GM18505 (cell line): ENCODE measurements at regions not wholly inside any gene's neighbourhood (a gene's known extent, or its start where the extent isn't known, plus 50 kb on each side); places are given as distances from the start of the nearest gene placed in this dataset.
"Not testable (repeated sequence)": the region's sequence is repeated elsewhere in the genome, so short reads cannot be mapped to it uniquely, and the experiment has no call there.

Experiments used
- ATAC-seq: cut with Tn5 transposase; IDR thresholded peaks from one replicate; pipeline ENCODE4 v1.9.1; 2021; ENCODE audit not compliant: unreplicated experiment
- POLR2A ChIP-seq: IDR thresholded peaks from 4 replicates; pipeline ENCODE4 v1.6.1; 2011; ENCODE audit warnings: borderline replicate concordance; ENCODE audit not compliant: insufficient read depth, insufficient read length; ENCODE audit errors: extremely low read depth

DNA sequence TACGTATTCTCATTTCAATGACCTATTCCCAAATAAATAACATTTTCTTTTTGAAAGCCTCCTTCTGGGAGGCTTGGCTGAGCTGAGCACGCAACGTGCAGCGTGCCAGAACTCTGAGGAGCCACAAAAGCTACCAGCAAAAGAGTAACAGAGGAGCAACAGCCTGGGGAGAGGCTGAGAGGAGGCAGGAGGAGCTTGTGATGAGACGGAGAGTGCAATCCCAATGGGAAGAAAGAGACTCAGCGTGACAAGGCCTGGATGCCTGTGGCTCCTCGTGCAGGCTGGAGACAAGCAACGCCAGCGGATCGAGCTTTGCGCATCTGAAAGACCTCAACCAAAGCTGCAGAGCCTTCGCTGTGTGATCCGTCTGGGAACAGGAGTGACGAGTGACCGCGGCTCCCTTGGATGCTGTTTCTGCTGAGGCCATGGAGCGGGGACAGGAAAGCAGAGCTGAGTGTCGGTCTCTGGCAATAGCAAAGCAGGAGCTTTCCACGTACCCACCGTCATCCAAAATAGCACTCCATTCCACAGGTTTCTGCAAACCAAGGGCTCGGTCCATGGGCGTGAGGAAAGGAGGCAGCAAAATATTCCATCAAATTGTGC, 171.7 kb upstream of the PFKP start:
- no peak for TF ChIP-seq POLR2A
- no peak for ATAC-seq

DNA sequence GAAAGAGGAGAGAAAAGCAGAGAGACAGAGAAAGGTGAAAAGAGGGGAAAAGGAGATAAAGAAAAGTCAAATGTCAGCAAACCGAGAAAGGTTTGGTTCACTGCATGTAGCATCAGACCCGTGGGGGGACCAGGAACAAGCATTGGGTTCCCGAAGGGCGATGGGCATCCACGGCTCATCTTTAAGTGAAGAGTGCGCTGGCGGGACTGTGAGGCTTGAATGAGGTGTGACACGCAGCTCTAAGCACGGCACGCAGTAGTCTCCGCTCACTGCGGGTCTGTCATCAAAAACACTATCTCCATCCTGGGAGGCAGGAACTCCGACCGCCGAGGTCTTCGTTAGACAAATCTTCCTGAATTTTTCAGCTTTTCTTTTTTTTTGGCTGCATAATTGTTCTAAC, 173.4 kb upstream of the PFKP start:
- no peak for ATAC-seq

DNA sequence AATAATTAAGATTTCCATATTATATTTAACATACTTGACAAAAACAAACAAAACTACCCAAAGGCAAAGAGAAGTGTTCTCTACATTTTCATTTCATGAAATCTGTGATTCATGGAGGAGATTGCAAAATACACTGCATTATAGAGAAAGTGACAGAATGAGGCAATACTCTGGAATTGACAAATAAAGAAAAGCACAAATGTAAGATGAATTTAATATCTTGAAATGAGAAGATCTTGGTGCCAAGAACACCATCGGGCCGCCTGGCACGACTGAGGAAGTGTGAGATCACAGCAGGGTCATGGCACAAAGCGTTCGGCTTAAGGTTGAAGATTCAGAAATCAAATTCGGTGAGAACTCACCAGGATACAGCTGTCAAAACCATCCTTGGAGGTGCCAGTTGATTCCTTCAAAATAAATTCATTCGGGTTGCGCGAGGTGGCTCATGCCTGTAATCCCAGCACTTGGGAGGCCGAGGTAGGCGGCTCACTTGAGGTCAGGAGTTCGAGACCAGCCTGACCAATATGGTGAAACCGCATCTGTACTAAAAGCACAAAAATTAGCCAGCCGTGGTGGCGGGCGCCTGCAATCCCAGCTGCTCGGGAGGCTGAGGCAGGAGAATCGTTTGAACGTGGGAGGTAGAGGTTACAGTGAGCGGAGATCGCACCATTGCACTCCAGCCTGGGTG, 174.0 kb upstream of the PFKP start:
- TF ChIP-seq POLR2A, result no peak
- no peak for ATAC-seq

More for the DNA sequence above, 173.4 kb upstream of the PFKP start:
- TF ChIP-seq POLR2A, result no peak

DNA sequence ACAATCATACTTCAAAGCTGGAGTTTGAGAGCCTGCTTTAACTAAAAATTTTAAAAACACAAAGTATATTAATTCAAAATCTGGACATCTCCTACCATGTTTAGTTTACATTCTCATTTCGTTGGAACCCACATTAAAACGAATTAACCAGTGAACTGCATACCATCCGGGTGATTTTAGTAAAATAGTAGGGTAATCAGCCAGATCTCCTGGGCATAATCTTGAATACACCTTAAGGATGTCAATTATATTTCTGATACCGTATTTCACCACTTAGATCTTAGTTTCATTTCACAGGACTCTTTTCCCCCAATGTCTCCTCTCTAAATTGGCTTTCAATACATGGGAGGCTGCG, 175.6 kb upstream of the PFKP start:
- no peak for ATAC-seq
- TF ChIP-seq POLR2A, result no peak

DNA sequence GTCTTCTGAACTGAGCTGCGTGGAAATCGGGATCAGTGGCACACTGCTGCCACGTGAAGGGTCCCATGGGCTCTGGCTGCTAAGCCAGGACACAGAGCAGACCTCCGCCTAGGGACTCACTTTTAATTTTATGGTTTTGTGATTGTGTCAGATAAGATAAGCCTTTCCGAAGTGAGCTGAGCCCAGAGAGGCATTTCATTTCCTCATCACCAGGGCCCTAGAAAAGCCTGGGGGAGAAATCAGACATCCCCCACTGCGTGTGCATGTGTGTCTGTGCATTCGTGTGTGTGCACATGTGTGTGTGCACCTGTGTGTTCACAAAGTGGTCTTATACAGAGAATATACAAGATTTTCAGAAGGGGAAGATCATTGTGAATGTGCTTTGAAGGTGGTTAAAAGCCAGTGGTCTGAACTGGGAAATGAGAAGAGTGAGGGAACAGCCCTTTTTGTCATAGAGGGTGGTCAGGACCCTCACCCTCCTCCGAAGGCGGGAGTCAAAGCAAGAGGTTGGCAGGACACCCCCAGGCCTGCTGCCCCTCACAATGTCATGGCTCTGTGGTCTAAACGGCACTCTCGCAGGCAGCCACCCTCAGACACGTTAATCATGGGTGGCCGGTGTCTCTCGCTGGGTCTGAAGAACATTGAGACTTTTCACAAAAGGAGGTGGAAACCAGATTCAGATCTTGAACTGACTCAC, 176.1 kb upstream of the PFKP start:
- TF ChIP-seq POLR2A, result no peak
- no peak for ATAC-seq

DNA sequence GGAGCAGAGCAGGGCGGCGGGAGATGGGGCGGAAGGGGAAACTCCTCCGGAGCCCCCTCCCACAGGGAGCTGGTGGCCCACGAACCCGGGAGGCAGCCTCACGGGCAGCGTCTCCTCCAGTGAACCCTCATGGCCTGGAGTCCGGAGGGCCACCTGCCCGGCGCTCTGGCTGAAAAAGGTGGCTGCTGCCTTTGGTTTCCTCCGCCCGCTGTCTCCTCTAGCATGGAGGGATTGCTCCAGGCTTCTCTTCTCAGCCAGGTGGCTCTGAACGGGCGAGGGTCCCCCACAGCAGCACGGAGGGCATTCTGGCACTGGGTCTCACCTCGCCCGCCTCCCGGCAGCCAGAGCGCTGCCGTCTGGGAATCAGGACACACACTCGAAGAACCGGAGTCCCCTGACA, 177.3 kb upstream of the PFKP start:
- ATAC-seq, result no peak
- TF ChIP-seq POLR2A, result no peak

DNA sequence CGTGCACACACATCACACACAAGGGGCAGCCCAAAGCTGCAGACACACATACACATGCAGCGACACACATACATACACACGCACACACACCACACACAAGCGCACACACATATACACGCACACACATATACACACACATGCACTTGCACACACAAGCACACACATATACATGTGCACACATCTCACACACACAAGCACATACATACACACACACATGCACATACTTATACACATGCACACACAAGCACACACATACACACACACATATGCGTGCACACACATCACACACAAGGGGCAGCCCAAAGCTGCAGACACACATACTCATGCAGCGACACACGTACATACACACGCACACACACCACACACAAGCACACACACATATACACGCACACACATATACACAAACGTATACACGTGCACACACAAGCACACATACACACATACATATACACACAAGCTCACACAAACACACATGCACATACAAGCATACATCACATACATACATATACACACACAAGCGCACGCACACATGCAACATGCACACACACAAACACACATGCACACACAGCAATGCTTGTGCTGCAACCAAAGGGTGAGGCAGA, 178.8 kb upstream of the PFKP start:
- no peak for TF ChIP-seq POLR2A
- no peak for ATAC-seq

DNA sequence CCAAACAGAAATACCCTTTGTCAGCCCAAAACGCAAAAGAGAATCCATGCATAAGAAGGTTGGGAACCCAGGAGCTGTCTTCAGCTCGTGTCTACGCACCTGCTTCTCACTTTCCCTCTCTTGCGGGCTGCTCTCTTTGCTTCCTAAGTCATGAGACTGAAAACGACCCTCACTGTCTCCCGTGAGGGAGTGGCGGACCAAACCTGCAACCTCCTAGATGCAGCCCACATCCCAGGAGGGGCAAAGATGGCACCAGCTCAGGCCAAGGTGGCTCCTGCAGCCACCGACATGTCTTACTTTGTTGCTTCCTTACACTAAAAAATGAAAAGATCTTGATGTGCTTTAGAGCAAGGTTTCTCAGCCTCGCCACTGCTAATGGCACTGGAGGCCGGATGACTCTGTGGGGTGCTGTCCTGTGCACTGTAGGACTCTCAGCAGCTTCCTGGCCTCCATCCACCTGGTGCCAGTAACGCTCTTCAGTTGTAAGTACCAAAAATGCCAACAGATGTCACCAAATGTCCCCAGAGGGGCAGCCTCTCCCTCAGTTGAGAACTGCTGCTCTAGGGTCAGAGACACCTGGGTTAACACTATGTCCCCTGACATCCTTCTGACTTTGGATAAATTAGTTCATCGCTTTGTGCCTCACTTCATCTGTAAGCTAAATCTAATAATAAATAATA, 179.8 kb upstream of the PFKP start:
- ATAC-seq, result no peak

DNA sequence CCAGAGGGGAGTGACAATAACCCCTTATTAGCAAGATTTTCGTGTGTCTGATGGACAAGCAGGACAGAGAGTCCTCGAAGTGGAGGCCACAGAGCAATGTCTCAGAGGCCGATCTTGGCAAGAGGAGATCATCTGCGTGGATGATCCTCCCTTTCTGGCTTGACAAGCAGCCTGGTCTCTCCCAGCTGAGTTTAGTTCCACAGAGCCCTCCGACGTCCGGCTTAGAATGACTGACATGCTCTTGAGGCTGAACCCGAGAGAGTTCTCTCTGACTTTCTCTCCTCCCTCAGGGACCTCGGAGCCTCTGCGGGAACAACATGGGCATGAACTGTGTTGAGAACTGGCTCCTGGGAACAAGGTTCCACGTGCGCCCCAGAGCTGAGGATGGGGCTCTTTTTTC, 180.7 kb upstream of the PFKP start:
- ATAC-seq, result no peak
- TF ChIP-seq POLR2A, result no peak

More for the DNA sequence above, 179.8 kb upstream of the PFKP start:
- TF ChIP-seq POLR2A, result no peak

DNA sequence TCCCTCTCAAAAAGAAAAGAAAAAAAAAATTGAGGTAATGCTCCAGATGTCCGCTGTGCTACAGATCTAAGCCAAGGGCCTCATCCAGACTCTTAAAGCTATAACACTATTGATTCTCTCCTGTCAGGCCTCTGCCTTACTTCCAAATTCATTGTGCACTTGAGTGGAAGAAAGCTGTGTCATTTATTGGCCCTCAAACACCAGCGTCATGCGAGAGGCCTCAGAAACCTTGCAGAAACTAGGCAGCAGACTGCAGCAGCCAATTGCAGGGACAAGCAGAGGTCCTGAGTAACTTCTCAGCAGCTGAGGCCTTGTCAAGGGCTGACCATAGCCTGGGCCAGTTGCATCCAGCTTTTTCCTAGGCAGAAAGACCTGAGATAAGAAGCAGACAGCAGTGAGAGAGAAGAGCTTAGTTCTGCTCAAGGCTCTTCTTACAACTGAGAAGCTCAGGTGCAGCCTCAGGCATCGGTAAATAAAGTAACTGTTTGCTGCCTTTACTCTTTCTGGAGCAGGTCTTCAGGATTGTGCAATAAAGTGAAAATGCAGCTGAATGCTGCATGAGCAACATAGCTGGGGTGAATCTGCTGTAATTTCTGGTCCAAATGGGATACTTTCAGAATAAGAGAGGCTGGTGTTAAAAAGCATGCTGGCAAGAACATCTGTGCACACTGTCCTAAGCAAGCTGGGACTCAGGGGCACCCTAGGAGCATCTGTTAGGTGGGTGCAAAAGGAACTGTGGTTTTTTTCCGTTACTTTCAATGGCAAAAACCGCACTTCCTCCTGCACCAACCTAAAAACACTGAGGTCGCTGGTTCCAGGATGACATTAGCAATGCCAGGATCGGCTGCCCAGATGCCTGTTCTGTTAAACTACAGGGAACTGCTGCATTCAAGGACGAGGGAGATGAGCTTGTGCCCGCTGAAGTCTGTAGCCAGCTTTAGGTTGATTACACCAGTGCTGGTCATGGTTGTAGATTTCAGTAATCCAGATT, 181.8 kb upstream of the PFKP start:
- no peak for TF ChIP-seq POLR2A
- ATAC-seq, result no peak

DNA sequence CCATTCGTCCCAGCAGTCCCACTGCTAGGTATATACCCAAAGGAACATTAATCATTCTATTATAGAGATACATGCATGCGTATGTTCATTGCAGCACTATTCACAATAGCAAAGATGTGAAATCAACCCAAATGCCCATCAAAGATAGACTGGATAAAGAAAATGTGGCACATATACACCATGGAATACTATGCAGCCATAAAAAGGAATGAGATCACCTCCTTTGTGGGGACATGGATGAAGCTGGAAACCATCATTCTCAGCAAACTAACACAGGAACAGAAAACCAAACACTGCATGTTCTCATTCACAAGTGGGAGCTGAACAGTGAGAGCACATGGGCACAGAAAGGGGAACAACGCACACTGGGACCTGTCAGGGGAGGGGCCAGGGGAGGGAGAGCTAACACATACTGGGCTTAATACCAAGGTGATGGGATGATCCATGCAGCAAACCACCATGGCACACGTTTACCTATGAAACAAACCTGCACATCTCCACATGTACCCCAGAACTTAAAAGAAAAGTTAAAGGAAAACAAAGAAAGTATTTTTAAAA, 183.3 kb upstream of the PFKP start:
- not testable (repeated sequence) for ATAC-seq

DNA sequence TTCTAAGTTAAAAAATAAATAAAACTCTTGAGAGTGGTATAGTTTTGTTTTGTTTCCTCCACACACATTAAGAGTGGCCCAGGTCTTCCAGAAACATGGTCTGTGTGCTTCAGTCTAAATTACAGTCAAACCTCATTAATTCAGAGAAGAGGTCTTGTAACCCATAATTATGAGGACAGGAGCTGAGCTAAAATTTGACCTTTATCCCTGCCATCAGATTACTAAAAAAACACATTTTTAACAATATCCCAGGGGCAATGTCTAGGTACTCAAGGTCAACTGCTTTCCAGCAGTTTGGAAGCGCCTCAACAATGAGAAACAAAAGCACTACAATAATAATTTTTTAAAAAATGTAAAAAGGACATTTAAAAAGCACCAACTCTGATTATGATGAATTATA, 184.1 kb upstream of the PFKP start:
- ATAC-seq, result no peak
- TF ChIP-seq POLR2A, result no peak
